HG02588 (cell line): ENCODE measurements at regions not wholly inside any gene's neighbourhood (a gene's known extent, or its start where the extent isn't known, plus 50 kb on each side); places are given as distances from the start of the nearest gene placed in this dataset.

Source experiments
- ATAC-seq: cut with Tn5 transposase; IDR thresholded peaks from one replicate; pipeline ENCODE4 v1.9.1; 2021; ENCODE audit warnings: mild to moderate bottlenecking, moderate library complexity; ENCODE audit not compliant: unreplicated experiment

DNA sequence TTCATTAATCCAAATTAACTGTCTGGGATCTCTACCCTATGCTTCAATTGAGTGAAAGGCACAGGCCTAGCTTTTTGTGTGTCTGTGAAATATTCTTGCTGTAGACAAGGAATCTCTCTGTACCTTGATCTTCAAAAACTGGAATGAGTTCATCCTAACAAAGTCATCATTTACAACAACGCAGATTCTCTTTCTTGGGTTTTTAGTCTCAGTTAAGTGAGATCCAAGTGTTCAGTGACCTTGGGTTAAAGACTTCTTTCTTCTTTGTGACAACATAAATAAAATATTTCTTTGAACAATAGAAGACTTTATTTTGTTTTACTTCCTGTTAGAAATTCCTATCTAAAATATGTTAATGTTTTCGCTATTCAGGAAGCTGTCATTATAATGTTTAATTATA lies 192.2 kb upstream of the LMNTD1 start:
- ATAC-seq, result no peak

- no peak for ATAC-seq
These were observed 193.0 kb upstream of the LMNTD1 start for GRCh38 chr12:25746131-25746530.

- no peak for ATAC-seq
These were observed 199.7 kb upstream of the LMNTD1 start for GRCh38 chr12:25752710-25753309.

GRCh38 chr12:25755136-25755970 lies 202.3 kb upstream of the LMNTD1 start:
- no peak for ATAC-seq

- ATAC-seq, result no peak
These were observed 202.6 kb upstream of the RASSF8 start for GRCh38 chr12:25755971-25756260.

GRCh38 chr12:25757037-25757665 lies 201.3 kb upstream of the RASSF8 start:
- no peak for ATAC-seq

DNA sequence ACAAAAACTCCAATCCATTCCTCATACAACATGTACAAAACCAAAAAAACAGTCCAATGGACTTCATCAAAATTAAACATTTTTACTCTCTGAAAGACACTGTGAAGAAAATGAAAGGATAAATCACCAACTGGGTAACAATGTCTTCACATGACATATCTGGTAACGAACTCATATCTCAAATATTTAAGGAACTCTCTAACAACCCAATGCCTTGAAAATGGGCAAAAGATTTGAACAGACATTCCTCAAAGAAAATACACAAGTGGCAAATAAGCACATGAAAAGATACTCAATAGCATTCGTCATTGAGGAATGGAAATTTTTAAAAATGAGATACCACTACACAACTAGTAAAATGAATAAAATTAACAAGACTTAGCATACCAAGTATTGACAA lies 198.7 kb upstream of the RASSF8 start:
- no peak for ATAC-seq

GRCh38 chr12:25761356-25761755 lies 197.1 kb upstream of the RASSF8 start:
- no peak for ATAC-seq

GRCh38 chr12:25764409-25764808 lies 194.1 kb upstream of the RASSF8 start:
- no peak for ATAC-seq

DNA sequence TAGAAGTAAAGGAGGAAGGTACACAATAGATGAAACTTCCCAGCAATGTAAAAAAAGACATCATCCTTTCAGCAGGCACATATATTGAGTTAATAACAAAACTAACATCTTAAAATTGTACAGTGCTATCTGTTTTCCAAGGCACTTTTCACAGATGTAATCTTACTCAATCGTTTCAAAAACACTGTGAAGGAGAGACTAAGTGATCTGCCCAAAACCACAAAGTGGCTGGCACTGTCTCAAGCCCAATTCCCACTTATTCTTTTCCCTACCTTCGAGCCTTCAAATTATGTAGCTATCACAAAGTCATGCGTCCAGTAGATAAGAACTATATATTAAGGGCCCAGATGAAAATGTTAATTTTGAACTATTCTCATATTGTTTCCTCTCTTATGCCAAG lies 193.6 kb upstream of the RASSF8 start:
- ATAC-seq, result no peak

DNA sequence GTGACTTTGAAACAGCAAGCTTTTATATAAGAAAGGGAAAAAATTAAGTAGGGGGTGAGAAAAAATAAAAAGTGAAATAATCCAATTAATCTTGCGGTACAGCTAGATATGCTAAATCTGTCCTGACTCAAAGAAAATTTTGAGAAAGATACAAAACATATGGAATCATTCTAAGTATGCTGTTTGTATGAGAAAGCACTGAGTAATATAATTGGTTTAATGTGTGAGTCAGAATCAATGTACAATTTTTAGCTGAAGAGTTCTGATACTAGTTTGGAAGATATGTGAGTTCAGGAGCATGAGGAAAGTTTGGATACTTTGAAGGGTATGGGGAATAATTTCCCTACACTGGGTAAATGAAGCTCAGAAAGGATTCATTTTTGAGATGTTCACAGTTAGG lies 190.9 kb upstream of the RASSF8 start:
- no peak for ATAC-seq

DNA sequence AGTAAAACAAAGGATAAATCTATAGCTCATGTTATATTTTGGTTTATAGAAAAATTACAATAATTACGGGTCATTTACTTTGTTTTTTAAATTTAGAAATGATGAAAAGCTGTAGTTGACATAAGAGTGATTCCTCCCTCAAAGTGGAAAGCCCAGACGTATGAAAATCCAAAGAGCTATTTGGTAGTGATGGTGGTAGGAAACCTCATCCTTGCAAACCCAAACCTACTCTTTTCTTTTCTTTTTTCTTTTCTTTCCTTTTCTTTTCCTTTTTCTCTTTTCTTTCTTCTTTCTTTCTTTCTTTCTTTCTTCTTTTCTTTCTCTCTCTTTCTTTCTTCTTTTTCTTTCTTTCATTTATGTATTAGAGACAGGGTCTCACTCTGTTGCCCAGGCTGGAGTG lies 190.3 kb upstream of the RASSF8 start:
- no peak for ATAC-seq

GRCh38 chr12:25769082-25769945 lies 189.2 kb upstream of the RASSF8 start:
- no peak for ATAC-seq

DNA sequence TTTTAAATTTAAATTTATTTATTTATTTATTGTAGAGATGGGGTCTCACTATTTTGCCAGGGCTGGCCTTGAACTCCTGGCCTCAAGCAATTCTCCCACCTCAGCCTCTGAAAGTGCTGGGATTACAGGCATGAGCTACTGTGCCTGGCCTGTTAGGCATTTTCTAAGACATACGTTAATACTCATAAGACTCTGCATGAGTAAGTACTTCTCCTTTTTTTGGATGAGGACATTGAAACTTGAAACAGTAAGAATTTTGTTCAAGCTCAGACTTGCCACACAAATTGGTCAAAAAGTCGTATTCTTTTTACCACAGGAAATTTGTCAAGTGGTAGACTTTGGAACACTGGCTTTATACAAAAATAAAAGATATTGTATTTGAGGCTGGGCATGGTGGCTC lies 187.4 kb upstream of the RASSF8 start:
- no peak for ATAC-seq

DNA sequence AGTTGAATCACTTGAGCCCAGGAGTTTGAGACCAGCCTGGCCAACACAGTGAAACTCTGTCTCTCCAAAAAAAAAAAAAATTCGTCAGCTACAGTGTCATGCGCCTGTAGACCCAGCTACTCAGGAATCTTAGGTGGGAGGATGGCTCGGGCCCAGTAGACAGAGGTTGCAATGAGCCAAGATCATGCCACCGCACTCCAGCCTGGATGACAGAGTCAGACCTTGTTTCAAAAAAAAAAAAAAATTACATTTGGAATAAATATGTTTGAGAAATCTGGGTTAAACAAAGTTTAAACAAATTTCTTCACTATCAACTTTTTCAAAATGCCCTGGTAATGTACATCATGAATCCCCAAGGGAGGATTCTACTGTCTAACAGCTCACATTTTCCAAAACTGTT lies 187.0 kb upstream of the RASSF8 start:
- ATAC-seq, result no peak

GRCh38 chr12:25775968-25776367 lies 182.5 kb upstream of the RASSF8 start:
- ATAC-seq, result no peak

GRCh38 chr12:25780771-25781170 lies 177.7 kb upstream of the RASSF8 start:
- no peak for ATAC-seq

GRCh38 chr12:25781232-25781631 lies 177.2 kb upstream of the RASSF8 start:
- ATAC-seq, result no peak

DNA sequence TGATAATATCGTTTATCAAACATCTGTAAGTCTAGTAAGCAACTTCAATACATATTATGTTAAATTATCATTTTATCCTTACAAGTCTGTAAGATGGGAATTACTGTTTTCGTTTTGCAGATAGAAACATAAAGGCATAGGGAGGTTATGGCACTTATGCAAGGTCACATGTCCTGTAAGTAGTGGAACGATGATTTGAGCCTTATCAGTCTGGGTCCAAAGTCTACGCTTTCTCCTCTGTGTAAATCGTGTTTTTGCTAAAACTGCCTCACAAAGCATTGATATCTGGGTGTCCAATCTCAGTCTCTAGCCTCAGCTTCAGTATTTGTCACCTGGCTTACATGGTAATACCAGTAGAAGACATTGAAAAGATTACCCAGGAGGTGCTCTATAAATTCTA lies 174.9 kb upstream of the RASSF8 start:
- no peak for ATAC-seq

GRCh38 chr12:25784669-25785068 lies 173.8 kb upstream of the RASSF8 start:
- ATAC-seq, result no peak

- no peak for ATAC-seq
These were observed 173.3 kb upstream of the RASSF8 start for GRCh38 chr12:25785134-25785533.
